ENCODE measurements at regions not wholly inside any gene's neighbourhood (a gene's known extent, or its start where the extent isn't known, plus 50 kb on each side); places are given as distances from the start of the nearest gene placed in this dataset.

GRCh38 chr19:28981518-28981917, 231.4 kb downstream of the UQCRFS1 start:
- intact Hi-C loops (cut with micrococcal nuclease), result no loop called here

GRCh38 chr19:28980236-28980868, 232.6 kb downstream of the UQCRFS1 start:
- intact Hi-C loops (cut with micrococcal nuclease), result no loop called here
- TF ChIP-seq CTCF (IDR thresholded peaks at IDR 0.05; ENCODE audit: borderline replicate concordance), result peak; percentile 64

More at GRCh38 chr19:28981518-28981917, 231.4 kb downstream of the UQCRFS1 start:
- H3K4me3 ChIP-seq, result no peak overlapping the region
- H3K9me3 ChIP-seq (replicated peaks), result no peaks in the 10 kb centered on the region
- TF ChIP-seq CTCF (IDR thresholded peaks at IDR 0.05; ENCODE audit: borderline replicate concordance), result no peak
- H3K27ac ChIP-seq (replicated peaks), result no peak overlapping the region
- DNase-seq, result no peak
- H3K4me1 ChIP-seq, result no peaks in the 10 kb centered on the region
- H3K36me3 ChIP-seq, result no peaks in the 10 kb centered on the region
- H3K27me3 ChIP-seq (ENCODE audit: low read depth), result peaks cover 42% of the 10 kb centered on the region

GRCh38 chr19:28977826-28978225, 235.1 kb downstream of the UQCRFS1 start:
- Histone ChIP-seq H3K36me3 (no peaks in the 10 kb centered on the region), H3K9me3 (replicated peaks) (no peaks in the 10 kb centered on the region), H3K4me1 (no peaks in the 10 kb centered on the region), H3K27ac (replicated peaks) (no peak overlapping the region), H3K4me3 (no peak overlapping the region), H3K27me3 (ENCODE audit: low read depth) (peaks cover 10% of the 10 kb centered on the region)
- intact Hi-C loops (cut with micrococcal nuclease), result no loop called here
- TF ChIP-seq CTCF (IDR thresholded peaks at IDR 0.05; ENCODE audit: borderline replicate concordance), result no peak
- DNase-seq, result no peak

More at GRCh38 chr19:28980236-28980868, 232.6 kb downstream of the UQCRFS1 start:
- Histone ChIP-seq H3K27ac (replicated peaks) (no peak overlapping the region), H3K9me3 (replicated peaks) (no peaks in the 10 kb centered on the region), H3K27me3 (ENCODE audit: low read depth) (peaks cover 31% of the 10 kb centered on the region), H3K4me1 (no peaks in the 10 kb centered on the region), H3K4me3 (no peak overlapping the region), H3K36me3 (no peaks in the 10 kb centered on the region)
- no peak for DNase-seq

- Histone ChIP-seq H3K4me1 (peaks cover under 1% of the 10 kb centered on the region), H3K27ac (replicated peaks) (no peak overlapping the region), H3K9me3 (replicated peaks) (no peaks in the 10 kb centered on the region), H3K27me3 (ENCODE audit: low read depth) (no peaks in the 10 kb centered on the region), H3K36me3 (no peaks in the 10 kb centered on the region), H3K4me3 (no peak overlapping the region)
- TF ChIP-seq CTCF (IDR thresholded peaks at IDR 0.05; ENCODE audit: borderline replicate concordance), result no peak
- DNase-seq, result no peak
- intact Hi-C loops (cut with micrococcal nuclease), result no loop called here
Measured at GRCh38 chr19:28972058-28972852, 240.7 kb downstream of the UQCRFS1 start.

GRCh38 chr19:28971513-28971912, 241.4 kb downstream of the UQCRFS1 start:
- Histone ChIP-seq H3K4me3 (no peak overlapping the region), H3K36me3 (no peaks in the 10 kb centered on the region), H3K27me3 (ENCODE audit: low read depth) (no peaks in the 10 kb centered on the region), H3K4me1 (peaks cover 8% of the 10 kb centered on the region), H3K27ac (replicated peaks) (no peak overlapping the region), H3K9me3 (replicated peaks) (no peaks in the 10 kb centered on the region)
- TF ChIP-seq CTCF (IDR thresholded peaks at IDR 0.05; ENCODE audit: borderline replicate concordance), result no peak
- intact Hi-C loops (cut with micrococcal nuclease), result no loop called here
- DNase-seq, result no peak

Data from left ventricle myocardium inferior (tissue), 1 donor.